ENCODE measurements at regions not wholly inside any gene's neighbourhood (a gene's known extent, or its start where the extent isn't known, plus 50 kb on each side); places are given as distances from the start of the nearest gene placed in this dataset.

DNA sequence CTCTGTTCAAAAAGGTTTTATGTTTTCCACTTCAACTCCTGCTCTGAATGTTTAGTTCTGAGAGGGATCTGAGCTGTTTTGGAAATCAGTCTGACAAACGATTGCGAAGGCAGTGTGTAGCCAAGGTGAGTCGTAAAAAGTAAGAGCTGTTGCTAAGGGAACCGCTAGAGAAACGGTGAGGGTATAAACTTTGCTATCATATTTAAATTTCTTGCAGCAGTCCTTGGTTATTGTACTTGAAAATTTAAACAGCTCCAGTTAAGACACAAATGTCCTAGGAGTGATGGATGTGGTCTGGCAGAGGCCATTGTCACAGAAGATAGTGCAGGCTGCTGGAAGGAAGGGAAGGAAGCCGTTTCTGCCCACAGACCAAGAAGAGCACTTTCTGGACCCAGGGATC is 64.9 kb upstream of the CITED2 start:
- TF ChIP-seq, protein P1, sequence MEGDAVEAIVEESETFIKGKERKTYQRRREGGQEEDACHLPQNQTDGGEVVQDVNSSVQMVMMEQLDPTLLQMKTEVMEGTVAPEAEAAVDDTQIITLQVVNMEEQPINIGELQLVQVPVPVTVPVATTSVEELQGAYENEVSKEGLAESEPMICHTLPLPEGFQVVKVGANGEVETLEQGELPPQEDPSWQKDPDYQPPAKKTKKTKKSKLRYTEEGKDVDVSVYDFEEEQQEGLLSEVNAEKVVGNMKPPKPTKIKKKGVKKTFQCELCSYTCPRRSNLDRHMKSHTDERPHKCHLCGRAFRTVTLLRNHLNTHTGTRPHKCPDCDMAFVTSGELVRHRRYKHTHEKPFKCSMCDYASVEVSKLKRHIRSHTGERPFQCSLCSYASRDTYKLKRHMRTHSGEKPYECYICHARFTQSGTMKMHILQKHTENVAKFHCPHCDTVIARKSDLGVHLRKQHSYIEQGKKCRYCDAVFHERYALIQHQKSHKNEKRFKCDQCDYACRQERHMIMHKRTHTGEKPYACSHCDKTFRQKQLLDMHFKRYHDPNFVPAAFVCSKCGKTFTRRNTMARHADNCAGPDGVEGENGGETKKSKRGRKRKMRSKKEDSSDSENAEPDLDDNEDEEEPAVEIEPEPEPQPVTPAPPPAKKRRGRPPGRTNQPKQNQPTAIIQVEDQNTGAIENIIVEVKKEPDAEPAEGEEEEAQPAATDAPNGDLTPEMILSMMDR (IDR thresholded peaks at IDR 0.05 in 4 of 5, conservative IDR thresholded peaks at IDR 0.05 in 1 of 5): no peak
- TF ChIP-seq POLR2A (IDR thresholded peaks at IDR 0.05): no peak
